ENCODE measurements at regions not wholly inside any gene's neighbourhood (a gene's known extent, or its start where the extent isn't known, plus 50 kb on each side); places are given as distances from the start of the nearest gene placed in this dataset.
A peak's percentile ranks its signal among the peaks of the same experiment; 100 is the strongest.

GRCh38 chrX:80876877-80877276, 67.2 kb upstream of the BRWD3 start:
- no peak overlapping the region for H3K4me3 ChIP-seq
- intact Hi-C loops (cut with DNase I) = no loop called here
- peak in 1 of 4 experiments; percentile 37 for TF ChIP-seq CTCF (IDR thresholded peaks at IDR 0.05)
- TF ChIP-seq POLR2A (IDR thresholded peaks at IDR 0.05) = no peak
- no peak for DNase-seq
- H3K36me3 ChIP-seq = no peaks in the 10 kb centered on the region
- H3K9me3 ChIP-seq = no peaks in the 10 kb centered on the region
- peaks cover 0 to 3% (median 0%) of the 10 kb centered on the region in 4 donors for H3K4me1 ChIP-seq
- no peak overlapping the region for H3K27ac ChIP-seq
- H3K27me3 ChIP-seq = no peaks in the 10 kb centered on the region

Small RNA genes lying in the stretch of these regions (small RNA-seq; reads per million reads assigned to genes)
- gene RNU6-493P = 0 reads per million in 3 donors
